Osteoblast (primary cell): ENCODE measurements at regions not wholly inside any gene's neighbourhood (a gene's known extent, or its start where the extent isn't known, plus 50 kb on each side); places are given as distances from the start of the nearest gene placed in this dataset.

Experiments used
- DNase-seq: peaks from one replicate; pipeline ENCODE4 v3.0.0; 2011; ENCODE audit warnings: low spot score, mixed read lengths; ENCODE audit not compliant: insufficient read length; ENCODE audit errors: missing footprints
- H2AFZ ChIP-seq: 2 replicates; pipeline ENCODE4 v1.6.0; 2011; ENCODE audit warnings: mild to moderate bottlenecking, low read length
- H3K27ac ChIP-seq: 2 replicates; pipeline ENCODE4 v1.5.1; 2011; ENCODE audit warnings: mild to moderate bottlenecking, low read depth, low read length, moderate library complexity
- H3K27me3 ChIP-seq: 2 replicates; pipeline ENCODE4 v1.6.0; 2012; ENCODE audit warnings: mild to moderate bottlenecking, control low read depth, inconsistent platforms, low read length, moderate library complexity; ENCODE audit not compliant: insufficient read depth
- H3K36me3 ChIP-seq: 2 replicates; pipeline ENCODE4 v1.5.1; 2011; ENCODE audit warnings: mild to moderate bottlenecking, low read length, control low read depth, moderate library complexity; ENCODE audit not compliant: insufficient read depth
- H3K4me1 ChIP-seq: 2 replicates; pipeline ENCODE4 v1.5.1; 2011; ENCODE audit warnings: mild to moderate bottlenecking, low read length, control low read depth, moderate library complexity; ENCODE audit not compliant: insufficient read depth
- H3K4me2 ChIP-seq: 2 replicates; pipeline ENCODE4 v1.6.0; 2011; ENCODE audit warnings: mild to moderate bottlenecking, low read length; ENCODE audit not compliant: insufficient read depth
- H3K4me3 ChIP-seq: fragments of 200-600 bp; sonication (generic); 3 replicates; pipeline ENCODE4 v1.5.1; 2012; ENCODE audit warnings: mild to moderate bottlenecking, low read length, inconsistent platforms; ENCODE audit not compliant: insufficient read depth
- H3K79me2 ChIP-seq: 2 replicates; pipeline ENCODE4 v1.6.0; 2012; ENCODE audit warnings: mild to moderate bottlenecking, low read length, control low read depth, inconsistent platforms; ENCODE audit not compliant: insufficient read depth
- H3K9me3 ChIP-seq: 2 replicates; pipeline ENCODE4 v1.5.1; 2011; ENCODE audit warnings: low read depth, low read length, control low read depth
- H4K20me1 ChIP-seq: 2 replicates; pipeline ENCODE4 v1.6.0; 2012; ENCODE audit warnings: mild to moderate bottlenecking, low read length, control low read depth; ENCODE audit not compliant: insufficient read depth
- TF ChIP-seq, protein P1 (sequence below): IDR thresholded peaks from 2 replicates; pipeline ENCODE4 v1.5.1; 2011; ENCODE audit warnings: mild to moderate bottlenecking, low read depth, low read length, moderate library complexity; ENCODE audit errors: extremely low read depth

DNA sequence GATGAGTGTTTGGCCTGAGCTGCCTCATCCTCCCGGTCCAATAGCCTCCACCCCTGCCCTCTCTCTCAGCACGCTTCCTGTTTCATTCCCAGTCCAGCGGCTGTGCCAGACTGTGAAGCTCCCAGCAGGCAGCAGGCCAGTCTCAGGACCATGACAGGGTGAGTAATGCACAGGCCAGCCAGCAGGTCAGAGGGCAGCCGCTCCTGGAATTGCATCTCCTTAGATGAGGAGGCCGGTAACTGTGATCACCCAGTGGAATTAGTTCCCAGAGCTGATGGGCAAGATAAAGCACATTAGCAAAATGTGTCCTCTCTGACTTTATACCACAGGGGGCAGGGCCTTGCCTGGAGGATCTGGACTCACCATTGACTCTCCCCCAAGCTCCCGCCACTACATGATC lies 251.2 kb downstream of the ETS1 start:
- no peaks in the 10 kb centered on the region for H3K36me3 ChIP-seq
- H4K20me1 ChIP-seq, result no peaks in the 10 kb centered on the region
- H3K4me1 ChIP-seq, result peaks cover 8% of the 10 kb centered on the region
- no peak overlapping the region for H3K4me2 ChIP-seq
- DNase-seq, result peak; percentile 81
- H3K27ac ChIP-seq, result no peak overlapping the region
- TF ChIP-seq, protein P1, sequence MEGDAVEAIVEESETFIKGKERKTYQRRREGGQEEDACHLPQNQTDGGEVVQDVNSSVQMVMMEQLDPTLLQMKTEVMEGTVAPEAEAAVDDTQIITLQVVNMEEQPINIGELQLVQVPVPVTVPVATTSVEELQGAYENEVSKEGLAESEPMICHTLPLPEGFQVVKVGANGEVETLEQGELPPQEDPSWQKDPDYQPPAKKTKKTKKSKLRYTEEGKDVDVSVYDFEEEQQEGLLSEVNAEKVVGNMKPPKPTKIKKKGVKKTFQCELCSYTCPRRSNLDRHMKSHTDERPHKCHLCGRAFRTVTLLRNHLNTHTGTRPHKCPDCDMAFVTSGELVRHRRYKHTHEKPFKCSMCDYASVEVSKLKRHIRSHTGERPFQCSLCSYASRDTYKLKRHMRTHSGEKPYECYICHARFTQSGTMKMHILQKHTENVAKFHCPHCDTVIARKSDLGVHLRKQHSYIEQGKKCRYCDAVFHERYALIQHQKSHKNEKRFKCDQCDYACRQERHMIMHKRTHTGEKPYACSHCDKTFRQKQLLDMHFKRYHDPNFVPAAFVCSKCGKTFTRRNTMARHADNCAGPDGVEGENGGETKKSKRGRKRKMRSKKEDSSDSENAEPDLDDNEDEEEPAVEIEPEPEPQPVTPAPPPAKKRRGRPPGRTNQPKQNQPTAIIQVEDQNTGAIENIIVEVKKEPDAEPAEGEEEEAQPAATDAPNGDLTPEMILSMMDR, result no peak
- H3K79me2 ChIP-seq, result no peaks in the 10 kb centered on the region
- H3K4me3 ChIP-seq, result no peak overlapping the region
- no peaks in the 10 kb centered on the region for H3K27me3 ChIP-seq
- peak overlapping the region; percentile 47 for H2AFZ ChIP-seq
- no peaks in the 10 kb centered on the region for H3K9me3 ChIP-seq

DNA sequence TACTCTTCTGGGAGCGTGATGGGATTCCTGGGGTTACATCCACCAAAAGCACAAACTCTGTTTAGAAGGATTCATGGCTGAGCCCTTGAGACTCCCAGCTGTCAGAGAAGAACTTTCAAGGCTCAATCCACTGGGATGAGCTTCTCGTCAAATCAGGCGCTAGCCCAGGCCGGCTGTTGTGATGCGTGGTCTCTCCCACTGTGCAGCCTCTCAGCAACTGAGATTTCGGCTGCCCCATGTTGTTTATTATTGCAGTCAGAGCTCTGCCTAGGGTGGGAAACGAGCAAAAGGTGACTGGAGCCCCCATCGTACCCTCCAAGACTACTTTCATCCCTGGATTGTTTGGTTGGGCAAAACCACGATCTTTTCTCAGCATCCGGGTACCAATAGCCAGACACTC lies 251.6 kb downstream of the ETS1 start:
- Histone ChIP-seq H3K4me1 (peaks cover 8% of the 10 kb centered on the region), H3K79me2 (no peaks in the 10 kb centered on the region), H3K27me3 (no peaks in the 10 kb centered on the region), H3K27ac (no peak overlapping the region), H3K9me3 (no peaks in the 10 kb centered on the region), H3K4me2 (no peak overlapping the region), H4K20me1 (no peaks in the 10 kb centered on the region), H2AFZ (peak overlapping the region; percentile 47), H3K36me3 (no peaks in the 10 kb centered on the region), H3K4me3 (no peak overlapping the region)
- TF ChIP-seq, protein P1, result no peak
- no peak for DNase-seq

DNA sequence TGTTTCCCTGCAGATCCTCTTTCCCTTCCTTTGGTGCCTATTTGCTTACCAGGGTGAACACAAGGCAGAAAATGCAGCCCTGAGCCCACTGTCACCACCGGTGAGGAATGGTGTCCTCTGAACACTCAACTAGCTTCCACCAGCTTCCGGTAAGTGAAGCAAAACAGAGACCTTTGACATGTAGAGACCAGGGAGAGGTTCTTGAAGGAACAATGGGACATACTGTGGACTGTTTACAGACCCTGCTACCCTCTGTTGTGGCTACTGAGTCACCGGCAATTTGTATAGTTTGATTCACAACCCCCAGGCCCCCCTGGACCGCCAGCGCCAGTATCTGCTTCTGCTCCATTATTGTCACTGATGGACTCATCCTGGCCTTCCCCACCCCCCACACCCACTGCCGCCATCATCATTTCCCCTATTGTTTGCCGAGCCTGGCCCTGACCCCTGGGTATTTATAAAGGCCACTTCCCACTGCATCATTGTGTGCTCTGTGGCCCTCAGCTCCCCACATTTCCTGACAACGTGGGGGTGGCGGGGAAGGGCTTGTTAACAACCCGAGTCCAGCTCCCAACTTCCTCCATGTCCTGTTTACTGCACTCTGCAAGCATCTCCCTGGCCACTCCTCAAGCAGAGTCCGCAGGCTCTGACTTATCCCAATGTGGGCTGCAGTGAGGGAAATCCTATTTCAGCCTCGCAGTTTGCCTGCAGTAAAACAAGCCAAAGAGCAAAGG lies 252.9 kb downstream of the ETS1 start:
- H2AFZ ChIP-seq, result no peak overlapping the region
- H3K4me1 ChIP-seq, result peaks cover 8% of the 10 kb centered on the region
- H3K9me3 ChIP-seq, result no peaks in the 10 kb centered on the region
- no peak overlapping the region for H3K4me3 ChIP-seq
- no peak overlapping the region for H3K4me2 ChIP-seq
- peak; percentile 3 for DNase-seq
- no peak overlapping the region for H3K27ac ChIP-seq
- H4K20me1 ChIP-seq, result no peaks in the 10 kb centered on the region
- no peaks in the 10 kb centered on the region for H3K79me2 ChIP-seq
- no peaks in the 10 kb centered on the region for H3K36me3 ChIP-seq
- TF ChIP-seq, protein P1, result no peak
- no peaks in the 10 kb centered on the region for H3K27me3 ChIP-seq

DNA sequence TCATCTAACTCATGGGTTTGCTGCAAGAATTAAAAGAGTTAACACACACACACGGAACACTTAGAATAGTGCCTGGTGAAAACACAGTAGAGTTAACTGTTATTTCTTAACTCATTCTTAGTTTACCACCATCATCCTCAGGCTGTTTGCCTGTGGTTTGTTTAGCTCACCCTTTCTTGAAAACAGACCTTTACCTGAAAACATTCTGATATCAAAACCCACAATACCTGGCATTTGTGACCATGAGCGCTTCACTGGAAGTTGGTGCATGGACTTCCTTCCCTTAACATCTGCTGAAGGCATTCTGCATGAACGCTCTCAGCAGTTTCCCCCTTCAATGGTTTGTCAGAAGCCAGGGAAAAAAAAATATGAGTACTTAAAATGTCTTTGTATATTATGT lies 256.0 kb downstream of the ETS1 start:
- Histone ChIP-seq H4K20me1 (no peaks in the 10 kb centered on the region), H3K4me1 (peaks cover 5% of the 10 kb centered on the region), H3K27me3 (peaks cover 3% of the 10 kb centered on the region), H3K9me3 (no peaks in the 10 kb centered on the region), H3K79me2 (no peaks in the 10 kb centered on the region), H3K27ac (no peak overlapping the region), H3K36me3 (no peaks in the 10 kb centered on the region), H3K4me2 (no peak overlapping the region), H3K4me3 (no peak overlapping the region), H2AFZ (no peak overlapping the region)
- TF ChIP-seq, protein P1, result no peak
- no peak for DNase-seq
